Stimulated activated naive B cell treated with anti-CD40 and anti-IgM and Interleukin-4, amounts not matched to agents 10 μg/mL and 1 μg/mL and 100 μg/mL, for 72 hours (primary cell): ENCODE measurements at regions not wholly inside any gene's neighbourhood (a gene's known extent, or its start where the extent isn't known, plus 50 kb on each side); places are given as distances from the start of the nearest gene placed in this dataset.
A peak's percentile ranks its signal among the peaks of the same experiment; 100 is the strongest.

Experiments
- ATAC-seq, 2 donors: fragments of 150-1000 bp; cut with Tn5 transposase; replicated peaks; 2 replicates each; pipeline ENCODE4 v1.10.0; 2021; ENCODE audit warnings: moderate library complexity in 1 of 2
- DNase-seq: peaks from one replicate; pipeline ENCODE4 v3.0.0; 2021
- H3K27ac Mint-ChIP-seq: one replicate; pipeline ENCODE4 v1.8.0; 2022; ENCODE audit warnings: mild to moderate bottlenecking, mixed read lengths
- H3K27me3 Mint-ChIP-seq, 2 donors: one replicate each; pipeline ENCODE4 v1.8.0; 2022; ENCODE audit warnings: mixed read lengths in 2 of 2
- H3K36me3 Mint-ChIP-seq, 2 donors: one replicate each; pipeline ENCODE4 v1.8.0; 2022; ENCODE audit warnings: mixed read lengths in 2 of 2, mild to moderate bottlenecking in 1 of 2
- H3K4me1 Mint-ChIP-seq, 2 donors: one replicate each; pipeline ENCODE4 v1.8.0; 2022; ENCODE audit warnings: mixed read lengths in 2 of 2, mild to moderate bottlenecking in 1 of 2
- H3K4me3 Mint-ChIP-seq, 2 donors: one replicate each; pipeline ENCODE4 v1.8.0; 2022; ENCODE audit warnings: mild to moderate bottlenecking in 2 of 2, mixed read lengths in 2 of 2, moderate library complexity in 1 of 2
- H3K9me3 Mint-ChIP-seq, 2 donors: one replicate each; pipeline ENCODE4 v1.8.0; 2022; ENCODE audit warnings: mixed read lengths in 2 of 2, mild to moderate bottlenecking in 1 of 2

DNA sequence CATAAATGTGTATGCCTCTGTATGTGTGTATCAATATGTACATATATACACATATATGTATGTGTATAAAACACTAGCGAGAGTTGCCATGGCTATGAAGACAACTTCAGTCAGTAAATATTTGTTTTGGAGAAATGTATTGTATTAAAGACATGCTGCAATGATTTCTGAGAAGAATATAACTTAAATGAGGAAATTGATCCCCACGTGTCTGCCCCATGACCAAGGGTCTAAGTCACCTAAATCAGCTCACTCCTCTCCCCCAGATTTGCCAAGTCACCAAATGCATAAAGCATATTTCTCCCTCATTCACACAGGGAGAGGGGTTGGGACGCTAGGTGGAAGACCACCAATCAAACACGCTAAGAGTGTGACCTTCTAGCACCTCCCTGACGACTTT is 58.3 kb upstream of the LYST start:
- Mint-ChIP-seq H3K9me3 (no peaks in the 10 kb centered on the region), H3K27ac (no peak overlapping the region), H3K36me3 (no peaks in the 10 kb centered on the region), H3K4me1 (peaks cover 42 to 53% of the 10 kb centered on the region in 2 donors), H3K27me3 (no peaks in the 10 kb centered on the region), H3K4me3 (no peak overlapping the region)
- no peak for ATAC-seq
- DNase-seq: no peak

DNA sequence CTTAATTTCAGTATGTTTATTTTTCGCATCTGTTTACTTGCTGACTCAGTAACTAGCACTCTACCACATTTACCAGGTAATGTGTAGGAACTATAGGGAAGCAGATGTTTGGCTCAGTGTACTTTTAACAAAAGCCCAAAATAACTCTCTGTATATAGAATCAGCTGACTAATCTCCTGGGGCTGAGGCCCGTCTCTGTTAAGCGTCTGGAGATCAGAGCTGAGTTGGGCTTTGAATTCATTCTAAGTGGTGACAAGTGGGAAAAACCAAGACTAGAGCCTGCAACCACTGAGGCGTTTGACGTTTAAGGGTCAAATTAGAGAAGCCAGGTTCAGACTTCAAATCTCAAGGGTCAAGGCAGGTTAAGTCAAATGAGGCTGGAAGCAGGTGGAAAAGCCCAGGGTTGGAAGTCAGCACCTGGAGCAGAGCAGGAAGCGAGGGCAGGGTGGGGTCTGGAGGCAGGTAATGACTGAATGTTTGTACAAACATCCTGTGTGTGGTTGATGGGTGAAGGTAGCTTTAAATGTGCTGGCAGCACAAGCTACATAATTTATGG is 56.8 kb upstream of the LYST start:
- Mint-ChIP-seq H3K4me3 (peak overlapping the region; percentile 3 to 48), H3K27ac (peak overlapping the region; percentile 76), H3K36me3 (no peaks in the 10 kb centered on the region), H3K27me3 (no peaks in the 10 kb centered on the region), H3K9me3 (no peaks in the 10 kb centered on the region), H3K4me1 (peaks cover 45 to 62% of the 10 kb centered on the region in 2 donors)
- ATAC-seq: peak; percentile 94 to 95
- DNase-seq: no peak

DNA sequence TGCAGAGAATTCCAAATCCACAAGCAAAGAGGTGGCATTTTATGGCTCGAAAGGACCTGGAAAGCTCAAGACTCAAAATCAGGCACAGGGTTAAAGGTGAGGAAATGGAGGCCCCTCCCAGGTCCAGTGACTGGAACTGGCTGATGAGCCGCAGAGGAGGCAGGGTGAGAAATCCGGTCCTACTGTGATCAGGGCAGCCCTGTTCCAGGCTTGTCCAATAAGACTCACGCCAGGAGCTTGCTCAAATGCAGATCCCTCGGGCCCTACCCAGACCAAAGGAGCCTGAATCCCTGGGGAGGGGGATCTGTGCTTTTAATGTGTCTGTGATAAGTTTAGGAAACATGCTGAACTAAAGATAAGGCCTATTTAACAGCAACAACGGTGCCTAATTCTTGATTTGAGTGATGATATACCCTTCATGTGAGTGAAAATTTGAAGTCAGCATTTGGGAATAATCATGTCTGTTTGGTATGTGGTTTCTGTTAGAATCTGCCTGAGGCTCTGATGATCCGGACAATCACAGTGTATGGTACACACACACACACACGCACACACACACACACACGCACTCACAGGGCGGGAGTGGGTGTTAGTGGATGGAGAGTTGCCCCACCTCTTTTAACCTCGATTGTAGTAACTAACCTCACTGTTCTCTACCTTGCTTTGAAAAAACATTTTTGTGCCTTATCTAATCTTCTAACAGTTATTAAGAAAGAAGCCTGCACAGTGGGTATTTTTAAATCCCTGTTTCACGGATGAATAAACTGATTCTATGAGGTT is 54.1 kb upstream of the LYST start:
- Mint-ChIP-seq H3K4me1 (peaks cover 45 to 63% of the 10 kb centered on the region in 2 donors), H3K36me3 (no peaks in the 10 kb centered on the region), H3K27me3 (no peaks in the 10 kb centered on the region), H3K27ac (no peak overlapping the region), H3K4me3 (no peak overlapping the region), H3K9me3 (no peaks in the 10 kb centered on the region)
- no peak for ATAC-seq
- no peak for DNase-seq

DNA sequence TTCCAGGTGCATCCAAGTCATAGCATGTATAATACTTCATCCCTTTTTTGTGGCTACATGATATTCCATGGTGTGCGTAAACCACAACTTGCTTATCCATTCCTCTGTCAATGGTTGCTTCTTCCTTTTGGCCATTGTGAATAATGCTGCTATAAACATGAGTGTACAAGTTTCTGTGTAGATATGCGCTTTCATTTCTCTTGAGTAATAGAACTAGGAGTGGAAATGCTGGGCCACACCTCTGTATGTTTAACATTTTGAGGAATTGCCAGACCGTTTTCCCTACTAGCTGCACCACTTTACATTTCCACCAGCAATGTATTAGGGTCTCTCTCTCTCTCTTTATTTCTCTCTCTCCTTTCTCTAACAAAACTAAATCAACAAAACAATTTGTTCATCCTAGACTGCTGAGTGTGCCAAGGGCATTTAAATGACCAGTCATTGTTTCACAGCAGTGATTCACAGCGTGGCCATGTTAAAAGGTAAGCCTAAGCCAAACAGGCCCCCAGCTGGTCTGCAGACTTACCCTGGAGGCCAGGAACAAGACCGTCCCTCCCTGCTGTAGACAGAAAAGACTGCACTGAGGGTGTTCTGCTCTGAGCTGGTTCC is 53.2 kb upstream of the LYST start:
- H3K4me3 Mint-ChIP-seq: no peak overlapping the region
- H3K27me3 Mint-ChIP-seq: no peaks in the 10 kb centered on the region
- H3K27ac Mint-ChIP-seq: peak overlapping the region; percentile 33
- peaks cover 43 to 63% of the 10 kb centered on the region in 2 donors for H3K4me1 Mint-ChIP-seq
- no peaks in the 10 kb centered on the region for H3K36me3 Mint-ChIP-seq
- ATAC-seq (no peak), DNase-seq (no peak)
- H3K9me3 Mint-ChIP-seq: no peaks in the 10 kb centered on the region

DNA sequence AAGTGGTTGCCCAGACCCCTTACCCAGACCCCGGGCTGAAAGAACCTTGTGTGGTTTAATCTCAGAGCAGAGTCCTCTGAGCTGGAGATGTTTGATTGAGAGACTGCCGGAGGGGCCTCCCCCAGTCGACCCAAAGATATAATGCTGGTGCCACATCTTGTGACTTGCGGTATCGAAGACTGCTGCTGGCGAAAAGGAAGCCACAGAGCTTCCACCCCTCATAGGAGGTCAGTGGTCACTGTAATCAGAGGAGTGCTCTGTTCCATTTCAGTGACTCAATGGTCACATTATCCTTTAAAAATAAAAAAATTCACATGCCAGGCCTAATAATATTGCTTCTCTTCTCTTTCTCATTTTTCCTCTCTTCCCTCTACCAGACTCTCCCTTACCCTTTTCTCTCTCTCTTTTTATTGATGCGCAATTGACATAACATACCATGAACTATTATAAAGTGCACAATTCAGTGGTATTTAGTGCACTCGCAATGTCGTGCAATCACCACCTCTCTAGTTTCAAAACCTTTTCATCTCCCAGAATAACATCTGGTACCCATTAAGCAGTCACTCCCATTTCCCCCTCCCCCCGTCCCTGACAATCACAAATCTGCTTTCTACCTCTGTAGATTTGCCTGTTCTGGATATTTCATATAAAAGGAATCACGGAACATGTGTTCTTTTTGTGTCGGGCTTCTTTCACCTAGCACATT is 52.6 kb upstream of the LYST start:
- Mint-ChIP-seq H3K27ac (no peak overlapping the region), H3K4me1 (peaks cover 40 to 61% of the 10 kb centered on the region in 2 donors), H3K4me3 (no peak overlapping the region), H3K36me3 (no peaks in the 10 kb centered on the region), H3K27me3 (no peaks in the 10 kb centered on the region), H3K9me3 (no peaks in the 10 kb centered on the region)
- ATAC-seq (no peak), DNase-seq (no peak)

DNA sequence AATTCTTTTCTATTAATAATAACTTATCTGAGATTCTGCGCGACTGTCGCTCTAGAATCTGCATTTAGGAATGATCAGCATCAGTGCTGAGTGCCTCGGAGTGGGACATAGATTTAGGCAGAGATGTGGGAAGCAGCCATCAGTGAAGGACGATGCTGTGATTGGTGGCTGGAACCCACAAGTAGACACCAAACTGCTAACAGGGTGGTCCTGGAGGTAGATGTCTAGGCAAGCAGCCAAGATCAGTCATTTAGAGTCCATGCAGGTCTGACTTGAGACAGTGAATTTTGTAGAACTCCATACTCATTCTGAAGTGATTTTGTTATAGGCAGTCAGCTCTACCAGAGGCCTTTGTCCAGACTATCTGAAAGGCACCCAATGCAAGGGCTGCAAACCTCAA is 51.8 kb upstream of the LYST start:
- no peak for ATAC-seq
- no peak overlapping the region for H3K4me3 Mint-ChIP-seq
- no peak for DNase-seq
- no peak overlapping the region for H3K27ac Mint-ChIP-seq
- no peaks in the 10 kb centered on the region for H3K27me3 Mint-ChIP-seq
- peaks cover 32 to 52% of the 10 kb centered on the region in 2 donors for H3K4me1 Mint-ChIP-seq
- no peaks in the 10 kb centered on the region for H3K36me3 Mint-ChIP-seq
- H3K9me3 Mint-ChIP-seq: no peaks in the 10 kb centered on the region

DNA sequence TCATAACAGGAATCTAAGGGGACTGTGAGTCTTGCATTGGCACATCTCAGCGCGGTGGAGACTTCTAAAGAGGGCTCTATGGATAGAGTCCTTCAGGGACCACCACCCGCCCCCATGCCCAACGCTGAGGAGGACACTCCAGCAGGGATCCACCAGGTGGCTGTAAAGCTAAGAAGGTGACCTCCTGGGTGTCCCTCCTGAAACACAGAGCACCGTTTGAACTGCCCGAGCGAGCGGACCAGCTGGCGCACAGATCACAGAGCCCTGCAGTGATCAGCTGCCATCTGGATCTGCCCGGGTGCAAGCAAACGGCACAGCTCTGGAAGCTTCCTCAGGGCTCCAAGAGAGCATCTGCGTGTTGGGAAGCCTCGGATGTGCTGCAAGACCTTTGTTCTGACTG is 51.3 kb upstream of the LYST start:
- Mint-ChIP-seq H3K4me1 (peaks cover 28 to 48% of the 10 kb centered on the region in 2 donors), H3K36me3 (no peaks in the 10 kb centered on the region), H3K27me3 (no peaks in the 10 kb centered on the region), H3K27ac (no peak overlapping the region), H3K9me3 (no peaks in the 10 kb centered on the region), H3K4me3 (no peak overlapping the region)
- ATAC-seq (no peak), DNase-seq (no peak)

DNA sequence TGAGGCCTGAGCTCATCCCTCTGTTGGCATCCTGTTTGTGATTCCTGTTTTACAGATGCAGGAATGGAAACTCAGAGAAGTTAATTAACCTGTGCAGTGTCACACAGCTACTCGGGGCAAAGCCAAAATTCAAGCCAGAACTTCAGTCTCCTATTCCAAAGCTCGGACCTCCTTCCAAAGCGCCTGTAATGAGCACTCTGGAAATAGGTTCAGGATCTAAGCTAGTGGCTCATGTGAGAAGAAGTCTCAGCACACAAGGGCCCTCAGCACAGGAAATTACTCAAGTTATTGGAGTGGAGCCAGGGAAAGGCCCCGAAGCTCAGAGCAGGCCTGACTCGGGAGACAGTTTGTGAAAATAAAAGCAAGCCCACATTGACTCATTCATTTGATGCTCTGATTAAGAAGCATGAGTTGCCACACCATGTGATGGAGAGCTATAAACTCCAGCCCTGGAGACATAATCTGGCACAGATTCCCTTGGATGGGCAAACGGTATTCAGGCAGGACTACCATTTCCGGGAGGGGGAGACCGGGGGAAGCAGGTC is 50.6 kb upstream of the LYST start:
- Mint-ChIP-seq H3K9me3 (no peaks in the 10 kb centered on the region), H3K36me3 (no peaks in the 10 kb centered on the region), H3K27ac (peak overlapping the region; percentile 53), H3K27me3 (no peaks in the 10 kb centered on the region), H3K4me3 (peak overlapping the region; percentile 23 to 34), H3K4me1 (peaks cover 22 to 41% of the 10 kb centered on the region in 2 donors)
- DNase-seq: no peak
- ATAC-seq: peak; percentile 90 to 98
